PC-9 (cell line): ENCODE measurements at regions not wholly inside any gene's neighbourhood (a gene's known extent, or its start where the extent isn't known, plus 50 kb on each side); places are given as distances from the start of the nearest gene placed in this dataset.
A peak's percentile ranks its signal among the peaks of the same experiment; 100 is the strongest.
"Not testable (repeated sequence)": the region's sequence is repeated elsewhere in the genome, so short reads cannot be mapped to it uniquely, and the experiment has no call there.

Source experiments
- BruUV-seq: library from RNA; stranded (reverse); fragments of 400-500 nt; replicated peaks from 2 replicates; lab custom pipeline; 2021; lab: Mats Ljungman, UMichigan
- CTCF ChIA-PET: fragments of 300-600 bp; sonication (Branson Sonifier 250); formaldehyde crosslinking; loops from one replicate; lab custom pipeline; 2022; ENCODE audit warnings: antibody characterized with exemption; lab: Charles Lee
- POLR2A ChIA-PET: fragments of 300-600 bp; sonication (Branson Sonifier 250); formaldehyde crosslinking; loops from one replicate; lab custom pipeline; 2022; ENCODE audit warnings: antibody characterized with exemption; ENCODE audit not compliant: unreplicated experiment; lab: Charles Lee
- DNase-seq, 2 experiments: peaks; one replicate each; pipeline versions ENCODE4 v3.0.0 to v3.0.0-alpha.2; 2015 to 2022; ENCODE audit warnings: mixed read lengths in 1 of 2
- H2AFZ ChIP-seq: fragments of 200-600 bp; sonication (generic); 2 replicates; pipeline ENCODE4 v1.8.1; 2017; ENCODE audit warnings: antibody characterized with exemption
- H3F3A ChIP-seq: fragments of 200-600 bp; sonication (generic); 2 replicates; pipeline ENCODE4 v1.8.1; 2017; ENCODE audit warnings: antibody characterized with exemption, mild to moderate bottlenecking, low read depth; ENCODE audit not compliant: insufficient read depth
- H3K27ac ChIP-seq: fragments of 200-600 bp; sonication (generic); 2 replicates; pipeline ENCODE4 v1.6.1; 2016; ENCODE audit warnings: mixed run types
- H3K27me3 ChIP-seq: fragments of 200-600 bp; sonication (generic); 2 replicates; pipeline ENCODE4 v1.6.1; 2016; ENCODE audit warnings: low read depth, mixed run types; ENCODE audit not compliant: insufficient read depth
- H3K36me3 ChIP-seq: fragments of 200-600 bp; sonication (generic); 2 replicates; pipeline ENCODE4 v1.6.1; 2016; ENCODE audit warnings: low read depth, mixed run types
- H3K4me1 ChIP-seq: fragments of 200-600 bp; sonication (generic); replicated peaks from 2 replicates; pipeline ENCODE4 v1.6.1; 2016; ENCODE audit warnings: mixed run types; ENCODE audit not compliant: insufficient read depth
- H3K4me2 ChIP-seq: fragments of 200-600 bp; sonication (generic); 2 replicates; pipeline ENCODE4 v1.6.1; 2017; ENCODE audit warnings: mixed run types
- H3K4me3 ChIP-seq: fragments of 200-600 bp; sonication (generic); 2 replicates; pipeline ENCODE4 v1.6.1; 2016; ENCODE audit warnings: mixed run types
- H3K79me2 ChIP-seq: fragments of 200-600 bp; sonication (generic); 2 replicates; pipeline ENCODE4 v1.6.1; 2017; ENCODE audit warnings: low read depth, mixed run types
- H3K9me2 ChIP-seq: fragments of 200-600 bp; sonication (generic); 2 replicates; pipeline ENCODE4 v1.8.1; 2017; ENCODE audit warnings: mild to moderate bottlenecking; ENCODE audit not compliant: insufficient read depth
- H3K9me3 ChIP-seq: fragments of 200-600 bp; sonication (generic); 2 replicates; pipeline ENCODE4 v1.8.1; 2016; ENCODE audit warnings: low read depth; ENCODE audit not compliant: insufficient read depth
- H4K20me1 ChIP-seq: fragments of 200-600 bp; sonication (generic); 2 replicates; pipeline ENCODE4 v1.8.1; 2017; ENCODE audit not compliant: insufficient read depth
- EZH2 ChIP-seq: fragments of 200-600 bp; sonication (generic); IDR thresholded peaks from 2 replicates; pipeline ENCODE4 v1.8.0; 2017; ENCODE audit warnings: antibody characterized with exemption, low read depth
- intact Hi-C: fragments of 100-400 bp; cut with micrococcal nuclease; formaldehyde crosslinking; loops from one replicate; pipeline ENCODE4 v1.10.0; 2022; ENCODE audit not compliant: unreplicated experiment
- TF ChIP-seq, protein P1 (sequence below): fragments of 200-600 bp; sonication (generic); conservative IDR thresholded peaks from 2 replicates; pipeline ENCODE4 v1.6.1; 2017; ENCODE audit warnings: mixed run types, antibody characterized with exemption, mild to moderate bottlenecking, moderate library complexity

DNA sequence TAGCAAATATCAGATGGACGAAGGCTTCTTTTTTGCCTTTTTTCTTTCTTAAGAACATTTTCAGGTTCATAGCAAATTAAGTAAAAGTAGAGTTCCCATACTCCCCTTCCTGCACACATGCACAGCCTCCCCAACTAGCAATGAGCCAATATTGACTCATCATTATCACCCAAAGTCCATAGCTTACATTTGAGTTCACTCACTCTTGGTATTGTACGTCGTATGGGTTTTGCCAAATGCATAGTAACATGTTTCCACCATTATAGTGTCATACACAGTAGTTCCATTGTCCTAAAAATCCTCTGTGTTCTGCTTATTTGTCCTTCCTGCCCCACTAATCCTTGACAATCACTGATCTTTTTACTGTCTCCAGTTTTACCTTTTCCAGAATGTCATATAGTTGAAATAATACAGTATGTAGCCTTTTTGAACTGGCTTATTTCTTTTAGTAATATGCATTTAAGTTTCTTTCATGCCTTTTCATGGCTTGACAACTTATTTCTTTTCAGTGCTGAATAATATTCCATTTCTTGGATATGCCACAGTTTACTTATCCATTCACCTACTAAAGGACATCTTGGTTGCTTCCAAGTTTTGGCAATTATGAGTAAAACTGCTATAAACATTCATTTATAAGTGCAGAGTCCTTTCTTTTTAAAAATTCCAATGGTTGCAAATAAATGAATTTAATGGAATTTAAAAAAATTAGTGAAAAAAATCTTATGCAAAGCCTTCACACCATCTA, 242.1 kb downstream of the ISL1 start:
- intact Hi-C loops: no loop called here
- no peaks in the 10 kb centered on the region for H3K9me3 ChIP-seq
- TF ChIP-seq, protein P1, sequence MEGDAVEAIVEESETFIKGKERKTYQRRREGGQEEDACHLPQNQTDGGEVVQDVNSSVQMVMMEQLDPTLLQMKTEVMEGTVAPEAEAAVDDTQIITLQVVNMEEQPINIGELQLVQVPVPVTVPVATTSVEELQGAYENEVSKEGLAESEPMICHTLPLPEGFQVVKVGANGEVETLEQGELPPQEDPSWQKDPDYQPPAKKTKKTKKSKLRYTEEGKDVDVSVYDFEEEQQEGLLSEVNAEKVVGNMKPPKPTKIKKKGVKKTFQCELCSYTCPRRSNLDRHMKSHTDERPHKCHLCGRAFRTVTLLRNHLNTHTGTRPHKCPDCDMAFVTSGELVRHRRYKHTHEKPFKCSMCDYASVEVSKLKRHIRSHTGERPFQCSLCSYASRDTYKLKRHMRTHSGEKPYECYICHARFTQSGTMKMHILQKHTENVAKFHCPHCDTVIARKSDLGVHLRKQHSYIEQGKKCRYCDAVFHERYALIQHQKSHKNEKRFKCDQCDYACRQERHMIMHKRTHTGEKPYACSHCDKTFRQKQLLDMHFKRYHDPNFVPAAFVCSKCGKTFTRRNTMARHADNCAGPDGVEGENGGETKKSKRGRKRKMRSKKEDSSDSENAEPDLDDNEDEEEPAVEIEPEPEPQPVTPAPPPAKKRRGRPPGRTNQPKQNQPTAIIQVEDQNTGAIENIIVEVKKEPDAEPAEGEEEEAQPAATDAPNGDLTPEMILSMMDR: no peak
- no peak for TF ChIP-seq EZH2
- no peaks in the 10 kb centered on the region for H3K36me3 ChIP-seq
- no peaks in the 10 kb centered on the region for H3K79me2 ChIP-seq
- no peak overlapping the region for H3K4me3 ChIP-seq
- H3K4me2 ChIP-seq: no peak overlapping the region
- no peak overlapping the region for H3K27ac ChIP-seq
- H2AFZ ChIP-seq: no peak overlapping the region
- no peak for DNase-seq
- POLR2A ChIA-PET: no interaction called here
- H3K4me1 ChIP-seq: no peaks in the 10 kb centered on the region
- BruUV-seq: no TSS peak
- CTCF ChIA-PET: no interaction called here
- H3F3A ChIP-seq: no peaks in the 10 kb centered on the region
- H3K27me3 ChIP-seq: no peaks in the 10 kb centered on the region
- H3K9me2 ChIP-seq: no peaks in the 10 kb centered on the region
- H4K20me1 ChIP-seq: no peaks in the 10 kb centered on the region

DNA sequence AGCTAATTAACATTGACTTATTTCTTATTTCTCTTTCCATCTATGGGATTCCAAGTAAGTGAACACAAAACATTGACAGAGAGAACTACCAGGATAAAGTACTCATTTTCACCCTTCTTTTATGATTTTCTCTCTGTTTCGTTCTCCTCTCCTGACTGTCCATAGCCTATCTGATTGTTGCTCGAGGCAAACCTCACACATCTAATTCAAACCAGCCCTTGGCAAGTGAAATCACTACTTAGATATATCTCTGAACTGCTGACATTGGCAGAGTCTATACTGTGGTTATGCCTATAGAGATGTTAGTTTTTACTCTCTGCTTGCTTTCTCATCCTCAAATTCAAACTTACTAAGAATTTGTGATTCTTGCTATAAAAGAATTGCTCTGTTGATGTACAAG, 248.8 kb downstream of the ISL1 start:
- intact Hi-C loops: no loop called here
- BruUV-seq: no TSS peak
- POLR2A ChIA-PET: no interaction called here

DNA sequence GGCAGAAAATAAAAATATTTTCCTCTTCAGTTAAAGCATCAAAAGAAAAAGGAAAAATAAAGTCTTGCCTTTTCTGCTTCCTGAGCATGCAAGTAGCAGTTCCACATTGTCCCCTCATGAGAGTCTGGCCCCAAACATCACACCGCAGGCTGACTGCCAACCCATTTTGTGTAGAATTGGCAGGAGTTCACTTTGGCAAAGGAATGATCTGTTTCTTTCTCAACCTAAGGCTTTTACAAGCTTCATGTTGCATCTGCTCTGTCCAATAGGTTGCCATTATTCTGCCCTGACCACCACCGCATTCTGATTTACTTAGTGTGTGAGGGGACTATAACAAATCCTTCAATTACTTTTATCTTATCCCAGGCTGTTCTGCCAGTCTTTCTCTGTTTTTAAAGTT, 249.5 kb downstream of the ISL1 start:
- H4K20me1 ChIP-seq: no peaks in the 10 kb centered on the region
- H3K27me3 ChIP-seq: no peaks in the 10 kb centered on the region
- intact Hi-C loops: no loop called here
- H3K79me2 ChIP-seq: no peaks in the 10 kb centered on the region
- BruUV-seq: no TSS peak
- no peak overlapping the region for H3K4me3 ChIP-seq
- no peak for TF ChIP-seq EZH2
- TF ChIP-seq, protein P1: no peak
- no peaks in the 10 kb centered on the region for H3K9me2 ChIP-seq
- no peak for DNase-seq
- H3K4me1 ChIP-seq: no peaks in the 10 kb centered on the region
- no peaks in the 10 kb centered on the region for H3K9me3 ChIP-seq
- H3K27ac ChIP-seq: no peak overlapping the region
- POLR2A ChIA-PET: no interaction called here
- H3K36me3 ChIP-seq: no peaks in the 10 kb centered on the region
- H3K4me2 ChIP-seq: no peak overlapping the region
- no peaks in the 10 kb centered on the region for H3F3A ChIP-seq
- CTCF ChIA-PET: no interaction called here
- no peak overlapping the region for H2AFZ ChIP-seq

More for the DNA sequence above, 248.8 kb downstream of the ISL1 start:
- Histone ChIP-seq H3K9me2 (no peaks in the 10 kb centered on the region), H2AFZ (no peak overlapping the region), H3K4me2 (no peak overlapping the region), H3F3A (no peaks in the 10 kb centered on the region), H3K4me3 (no peak overlapping the region), H3K79me2 (no peaks in the 10 kb centered on the region), H3K9me3 (no peaks in the 10 kb centered on the region), H4K20me1 (no peaks in the 10 kb centered on the region), H3K27ac (no peak overlapping the region), H3K27me3 (no peaks in the 10 kb centered on the region), H3K36me3 (no peaks in the 10 kb centered on the region), H3K4me1 (no peaks in the 10 kb centered on the region)
- CTCF ChIA-PET: no interaction called here
- DNase-seq: no peak
- TF ChIP-seq, protein P1: no peak
- no peak for TF ChIP-seq EZH2

DNA sequence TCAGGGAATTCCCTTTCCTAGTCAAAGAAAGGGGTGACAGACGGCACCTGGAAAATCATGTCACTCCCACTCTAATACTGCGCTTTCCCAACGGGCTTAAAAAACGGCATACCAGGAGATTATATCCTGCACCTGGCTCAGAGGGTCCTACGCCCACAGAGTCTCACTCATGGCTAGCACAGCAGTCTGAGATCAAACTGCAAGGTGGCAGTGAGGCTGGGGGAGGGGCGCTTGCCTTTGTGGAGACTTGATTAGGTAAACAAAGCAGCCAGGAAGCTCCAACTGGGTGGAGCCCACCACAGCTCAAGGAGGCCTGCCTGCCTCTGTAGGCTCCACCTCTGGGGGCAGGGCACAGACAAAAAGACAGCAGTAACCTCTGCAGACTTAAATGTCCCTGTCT, 253.7 kb downstream of the ISL1 start:
- H3K9me3 ChIP-seq, H3K79me2 ChIP-seq, H3K4me3 ChIP-seq, intact Hi-C loops, H2AFZ ChIP-seq, H4K20me1 ChIP-seq, H3K27me3 ChIP-seq, H3K27ac ChIP-seq, H3K36me3 ChIP-seq, H3F3A ChIP-seq, H3K9me2 ChIP-seq, CTCF ChIA-PET, H3K4me1 ChIP-seq, POLR2A ChIA-PET, BruUV-seq: not testable (repeated sequence)
- peak overlapping the region; percentile 38 for H3K4me2 ChIP-seq
- DNase-seq: peak in 1 of 2 experiments; percentile 8
